GM21515 (cell line): ENCODE measurements at regions not wholly inside any gene's neighbourhood (a gene's known extent, or its start where the extent isn't known, plus 50 kb on each side); places are given as distances from the start of the nearest gene placed in this dataset.
A peak's percentile ranks its signal among the peaks of the same experiment; 100 is the strongest.

Source experiments
- ATAC-seq: cut with Tn5 transposase; IDR thresholded peaks from one replicate; pipeline ENCODE4 v1.9.1; 2021; ENCODE audit not compliant: unreplicated experiment

GRCh38 chr13:50101590-50101989 lies 86.3 kb downstream of the KCNRG start:
- ATAC-seq = no peak

- no peak for ATAC-seq
These were observed 89.2 kb downstream of the KCNRG start for GRCh38 chr13:50104493-50104892.

GRCh38 chr13:50106559-50106958 lies 91.3 kb downstream of the KCNRG start:
- peak; percentile 91 for ATAC-seq

- ATAC-seq = no peak
These were observed 92.0 kb downstream of the KCNRG start for GRCh38 chr13:50107205-50107604.

DNA sequence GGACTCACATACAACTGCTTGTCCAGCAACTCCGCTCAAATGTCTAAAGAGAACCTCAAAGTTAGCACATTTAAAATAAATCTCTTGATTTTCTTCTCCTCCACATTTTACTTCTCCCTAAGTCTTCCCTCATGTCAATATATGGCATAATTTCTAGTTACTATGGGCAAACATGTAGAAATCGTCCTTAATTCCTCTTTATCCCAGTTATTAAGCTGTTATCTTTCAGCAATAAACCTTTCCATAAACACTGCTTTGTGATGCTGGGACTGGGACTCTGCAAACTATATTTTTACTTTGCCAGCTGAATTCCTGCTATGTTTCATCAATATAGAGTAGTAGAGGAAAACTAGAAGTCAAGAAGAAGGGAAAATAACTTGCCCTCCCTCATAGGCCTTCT lies 99.7 kb downstream of the KCNRG start:
- ATAC-seq = no peak

GRCh38 chr13:50115695-50116094 lies 100.5 kb downstream of the KCNRG start:
- ATAC-seq = no peak

DNA sequence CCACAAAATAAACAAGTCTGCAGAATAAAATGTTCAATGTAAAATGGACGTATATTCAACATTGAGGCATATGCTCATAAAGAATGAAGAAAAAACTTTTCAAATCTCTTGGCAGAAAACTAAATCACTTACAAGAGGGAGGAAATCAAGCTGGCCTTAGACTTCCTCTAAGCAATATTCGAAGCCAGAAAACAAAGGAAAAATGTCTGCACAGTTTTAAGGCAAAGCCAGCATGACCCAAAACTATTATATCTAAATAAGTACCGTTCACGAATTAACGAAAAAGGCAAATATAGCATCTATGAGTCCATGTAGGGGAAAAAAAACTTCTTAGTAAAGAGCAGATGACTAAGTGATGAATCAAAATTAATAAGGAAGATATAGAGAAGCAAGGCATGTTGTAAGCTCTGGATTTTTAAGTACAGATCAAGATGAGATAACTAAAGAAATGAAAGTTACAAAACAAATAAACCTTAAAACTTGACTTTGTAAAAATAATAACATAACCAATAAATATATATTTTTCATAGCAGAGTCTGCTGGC lies 101.3 kb downstream of the KCNRG start:
- ATAC-seq = no peak

GRCh38 chr13:50119591-50119990 lies 104.3 kb downstream of the KCNRG start:
- ATAC-seq = no peak

GRCh38 chr13:50122455-50122854 lies 107.2 kb downstream of the KCNRG start:
- ATAC-seq = no peak

DNA sequence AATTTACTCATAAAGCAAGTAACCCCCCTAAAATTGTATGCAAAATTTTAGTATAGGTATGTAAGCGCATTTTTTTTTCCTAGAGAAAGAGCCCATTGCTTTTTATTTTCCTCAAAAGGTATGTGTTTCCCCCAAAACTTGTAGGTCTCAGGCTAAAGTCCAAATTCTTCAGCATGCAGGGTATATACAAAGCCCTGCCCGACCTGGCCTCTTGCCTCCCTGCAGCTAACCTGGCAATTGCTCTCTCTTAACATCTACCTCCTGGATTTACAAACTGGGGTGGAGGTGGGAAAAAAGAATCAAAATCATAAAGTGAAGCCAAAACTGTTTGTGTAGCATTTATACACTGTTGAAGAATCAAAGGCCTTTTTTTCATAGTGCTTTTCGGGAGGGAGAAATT lies 107.8 kb downstream of the KCNRG start:
- ATAC-seq = no peak

GRCh38 chr13:50123515-50123861 lies 108.2 kb downstream of the KCNRG start:
- ATAC-seq = no peak

DNA sequence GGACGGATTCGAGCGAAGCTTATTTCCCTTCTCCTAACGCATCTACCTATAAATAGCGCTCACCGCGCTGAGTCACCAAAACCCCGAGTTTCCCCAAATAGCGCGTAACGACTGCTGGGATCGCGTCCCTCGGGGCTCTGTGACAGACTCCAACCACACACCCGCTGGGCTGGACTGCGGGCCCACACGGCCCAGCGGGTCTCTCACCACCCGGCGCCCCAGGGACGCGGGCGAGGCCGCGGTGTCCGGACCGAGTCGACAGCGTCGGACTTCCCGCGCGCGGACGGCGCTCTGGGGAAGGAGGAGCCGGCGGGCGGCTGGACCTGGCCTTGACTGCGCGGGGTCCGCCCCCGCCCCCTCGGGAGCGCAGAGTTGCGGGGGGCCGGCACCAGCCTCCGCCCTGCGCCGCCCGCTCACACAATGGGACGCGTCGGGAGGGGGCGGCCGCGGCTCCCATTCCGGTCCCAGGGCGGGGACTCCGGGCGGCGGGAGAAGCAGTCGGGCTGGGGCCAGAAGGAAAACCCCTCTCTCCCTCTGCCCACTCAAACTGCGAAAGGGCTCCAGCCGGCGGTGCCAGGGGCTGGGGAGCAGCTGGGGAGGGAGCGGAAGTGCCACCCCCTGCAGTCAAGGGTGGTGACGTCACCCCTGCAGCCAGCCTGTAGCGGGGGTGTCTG lies 108.8 kb downstream of the KCNRG start:
- ATAC-seq = peak; percentile 55

- peak; percentile 35 for ATAC-seq
These were observed 109.5 kb downstream of the KCNRG start for GRCh38 chr13:50124536-50125303.

GRCh38 chr13:50125304-50125553 lies 110.0 kb downstream of the KCNRG start:
- ATAC-seq = peak; percentile 4

DNA sequence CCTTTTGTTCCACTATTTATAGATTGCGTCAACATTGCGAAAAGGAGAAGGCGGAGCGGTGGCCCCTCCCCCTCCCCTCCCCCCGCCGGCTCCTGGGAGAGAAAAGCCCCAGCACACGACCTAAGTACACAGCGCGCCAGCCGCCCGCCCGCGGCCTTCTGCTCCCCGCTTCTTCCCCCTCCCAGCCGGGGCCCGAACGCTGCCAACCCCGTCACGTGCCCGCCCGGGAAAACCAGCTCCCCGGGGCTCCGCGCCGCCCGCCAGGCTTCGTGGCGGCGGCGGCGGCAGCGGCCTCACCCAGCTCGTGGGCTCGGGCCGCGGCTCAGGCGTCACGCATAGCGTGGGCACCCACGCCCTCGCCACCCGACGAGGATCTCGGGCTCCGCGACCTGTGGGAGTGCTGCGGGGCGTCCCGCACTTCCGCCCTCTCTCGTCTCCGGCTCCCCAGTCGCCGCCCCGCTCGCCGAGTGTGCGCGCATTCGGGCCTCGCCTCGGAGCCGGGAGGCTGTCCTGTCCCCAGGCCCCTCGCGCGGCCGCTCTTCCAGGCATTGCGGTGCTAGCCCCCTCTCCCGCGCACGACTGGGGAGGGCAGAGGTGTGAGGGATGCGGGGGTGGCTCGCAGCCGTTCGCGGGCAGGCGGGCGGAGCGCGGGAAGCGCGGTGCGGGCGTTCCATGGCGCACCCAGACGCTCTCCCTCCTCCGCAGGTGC lies 110.5 kb downstream of the KCNRG start:
- peak; percentile 16 for ATAC-seq

DNA sequence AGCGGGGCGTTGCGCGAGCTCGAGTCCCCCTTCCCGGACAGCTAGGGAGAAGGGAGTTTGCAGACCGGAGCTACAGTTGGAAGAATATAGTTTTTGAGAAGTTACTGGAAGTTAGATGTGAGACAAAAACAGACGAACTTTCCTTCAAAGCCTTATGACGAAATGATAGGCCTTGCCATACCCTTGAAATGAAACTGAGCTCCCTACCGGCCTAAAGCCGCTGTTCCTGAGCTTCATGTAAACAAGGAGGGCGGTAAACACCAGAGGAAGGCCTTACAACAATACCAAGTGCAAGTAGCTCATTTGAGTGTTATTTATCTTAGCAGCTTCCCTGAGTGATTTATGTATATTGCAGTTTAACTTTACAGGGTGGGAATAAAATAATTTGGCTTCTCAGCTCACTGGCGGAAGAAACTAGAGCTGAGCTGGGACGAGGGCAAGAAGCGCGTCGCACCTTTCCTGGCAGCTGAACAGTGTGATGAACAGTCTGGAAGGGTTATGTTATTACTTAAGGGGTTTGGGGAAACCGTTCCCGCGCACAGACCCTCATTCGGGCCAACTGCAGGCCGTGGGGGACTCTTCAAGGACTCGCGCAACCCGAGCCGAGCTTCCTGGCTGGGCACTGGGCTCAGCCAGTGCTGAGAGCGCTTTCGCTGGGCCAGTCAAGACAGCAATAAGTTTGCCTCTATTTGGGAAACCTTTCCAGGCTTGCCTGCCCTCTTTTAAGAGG lies 111.2 kb downstream of the KCNRG start:
- no peak for ATAC-seq

- ATAC-seq = no peak
These were observed 111.9 kb downstream of the KCNRG start for GRCh38 chr13:50126993-50127725.

DNA sequence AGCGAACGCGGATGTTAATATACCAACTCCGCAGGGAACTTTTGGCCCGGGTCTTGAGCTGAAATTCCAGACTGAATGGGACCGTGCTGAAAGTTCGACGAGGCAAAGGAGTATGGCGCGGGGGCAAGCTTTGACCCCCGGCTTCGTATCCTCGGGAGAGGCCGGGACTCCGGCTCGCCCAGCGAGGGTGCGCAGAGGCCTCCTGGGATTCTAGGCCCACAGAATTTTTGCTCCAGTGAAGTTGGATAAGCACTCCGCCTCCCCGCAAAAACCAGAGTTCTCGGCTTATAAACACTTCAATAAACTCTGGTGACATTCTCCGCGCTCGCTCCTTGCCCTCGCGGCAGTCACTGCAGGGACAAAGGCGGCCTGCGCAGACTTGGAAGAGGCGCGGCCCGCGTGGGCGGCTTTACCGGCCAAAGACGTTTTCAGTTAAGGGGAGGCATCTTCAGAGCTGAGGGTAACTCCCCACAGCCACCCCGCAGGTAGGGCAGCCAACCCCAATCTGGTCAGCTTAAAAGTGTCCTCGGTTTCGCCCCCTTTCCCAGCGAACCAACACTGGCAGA lies 112.6 kb downstream of the KCNRG start:
- ATAC-seq = no peak

- no peak for ATAC-seq
These were observed 113.2 kb downstream of the KCNRG start for GRCh38 chr13:50128428-50128931.

- no peak for ATAC-seq
These were observed 113.9 kb downstream of the KCNRG start for GRCh38 chr13:50129081-50129705.
